AG04450 (cell line): ENCODE measurements at regions not wholly inside any gene's neighbourhood (a gene's known extent, or its start where the extent isn't known, plus 50 kb on each side); places are given as distances from the start of the nearest gene placed in this dataset.

Experiments
- CTCF ChIA-PET: fragments of 300-600, 350-600 bp; formaldehyde crosslinking; extraction: SDS; loops from one replicate; lab custom pipeline; 2022; ENCODE audit warnings: antibody characterized with exemption, inconsistent platforms; lab: Charles Lee
- POLR2A ChIA-PET: fragments of 350-600 bp; formaldehyde crosslinking; extraction: SDS; loops from one replicate; lab custom pipeline; 2021; ENCODE audit warnings: antibody characterized with exemption, inconsistent platforms; lab: Yijun Ruan, JAX
- DNase-seq: peaks from one replicate; pipeline ENCODE4 v3.0.0-alpha.2; 2011; ENCODE audit warnings: low read depth, low spot score
- H3K27ac ChIP-seq: one replicate; pipeline ENCODE4 v1.5.1; 2012; ENCODE audit warnings: low read depth, low read length, control low read depth
- H3K27me3 ChIP-seq: one replicate; pipeline ENCODE4 v1.6.0; 2012; ENCODE audit warnings: low read length; ENCODE audit not compliant: control insufficient read depth, insufficient read depth
- H3K4me3 ChIP-seq: 2 replicates; pipeline ENCODE4 v1.5.1; 2011; ENCODE audit warnings: mild to moderate bottlenecking, low read depth, low read length, control low read depth
- H3K9me3 ChIP-seq: 2 replicates; pipeline ENCODE4 v1.5.1; 2012; ENCODE audit warnings: low read length; ENCODE audit not compliant: control insufficient read depth, insufficient read depth
- CTCF ChIP-seq: IDR thresholded peaks from 2 replicates; pipeline ENCODE4 v1.5.1; 2011; ENCODE audit warnings: low read depth, low read length, control low read depth, inconsistent platforms

DNA sequence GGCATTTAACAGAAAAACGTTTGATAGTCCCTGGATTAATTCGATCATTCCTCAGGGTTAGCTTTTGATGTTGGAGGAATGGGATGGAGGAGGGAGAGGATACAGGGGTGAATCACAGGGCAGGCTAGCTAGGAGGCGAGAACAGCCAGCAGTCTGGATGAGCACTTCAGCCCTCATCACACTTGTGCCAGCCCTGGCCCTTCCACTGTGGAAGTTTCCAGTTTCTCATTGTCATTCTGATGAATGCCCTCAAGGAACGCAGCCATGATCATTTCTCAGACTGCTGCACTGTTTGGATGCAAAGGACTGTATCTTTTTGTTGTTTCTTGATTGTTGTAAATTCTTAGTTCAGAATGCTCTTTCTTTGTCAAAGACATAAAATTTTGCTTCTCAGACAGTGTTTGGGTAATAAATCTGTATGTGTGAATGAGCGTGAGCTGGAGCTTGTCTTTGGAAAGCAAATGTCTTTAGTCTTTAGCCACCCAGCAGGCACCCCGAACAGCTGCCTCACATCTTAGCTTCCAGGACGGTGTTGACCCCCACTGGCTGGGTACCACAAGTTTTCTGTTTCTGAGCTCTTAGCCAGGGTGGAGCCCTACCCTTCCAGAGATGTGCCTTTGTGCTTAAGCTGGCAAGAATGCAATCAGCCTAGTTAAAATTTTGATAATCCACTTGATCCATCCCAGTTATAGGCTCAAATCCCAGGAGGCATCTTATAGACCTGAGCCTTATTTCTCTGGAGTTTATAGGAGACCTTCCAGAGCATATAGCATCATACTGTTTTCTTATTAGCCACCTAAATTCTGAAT is 121.1 kb downstream of the PDCD6IP start:
- no peaks in the 10 kb centered on the region for H3K9me3 ChIP-seq
- CTCF ChIA-PET = interaction anchor here (1.4 kb wide), 1 partner anchor 36 kb away, joined by 4 read pairs; no protein-coding TSS in a partner anchor
- H3K27me3 ChIP-seq = peaks cover 8% of the 10 kb centered on the region
- H3K27ac ChIP-seq = no peak overlapping the region
- no peak for TF ChIP-seq CTCF
- POLR2A ChIA-PET = no interaction called here
- no peak overlapping the region for H3K4me3 ChIP-seq
- DNase-seq = no peak

GRCh38 chr3:33920511-33920910 is 122.1 kb downstream of the PDCD6IP start:
- Histone ChIP-seq H3K27me3 (peaks cover 5% of the 10 kb centered on the region), H3K4me3 (no peak overlapping the region), H3K9me3 (no peaks in the 10 kb centered on the region), H3K27ac (no peak overlapping the region)
- POLR2A ChIA-PET = no interaction called here
- no peak for TF ChIP-seq CTCF
- DNase-seq = no peak
- CTCF ChIA-PET = no interaction called here

- H3K9me3 ChIP-seq = no peaks in the 10 kb centered on the region
- POLR2A ChIA-PET = no interaction called here
- no peak overlapping the region for H3K27ac ChIP-seq
- TF ChIP-seq CTCF = no peak
- DNase-seq = no peak
- CTCF ChIA-PET = no interaction called here
- H3K4me3 ChIP-seq = no peak overlapping the region
- no peaks in the 10 kb centered on the region for H3K27me3 ChIP-seq
Measured at GRCh38 chr3:33921608-33922007, 123.2 kb downstream of the PDCD6IP start.

DNA sequence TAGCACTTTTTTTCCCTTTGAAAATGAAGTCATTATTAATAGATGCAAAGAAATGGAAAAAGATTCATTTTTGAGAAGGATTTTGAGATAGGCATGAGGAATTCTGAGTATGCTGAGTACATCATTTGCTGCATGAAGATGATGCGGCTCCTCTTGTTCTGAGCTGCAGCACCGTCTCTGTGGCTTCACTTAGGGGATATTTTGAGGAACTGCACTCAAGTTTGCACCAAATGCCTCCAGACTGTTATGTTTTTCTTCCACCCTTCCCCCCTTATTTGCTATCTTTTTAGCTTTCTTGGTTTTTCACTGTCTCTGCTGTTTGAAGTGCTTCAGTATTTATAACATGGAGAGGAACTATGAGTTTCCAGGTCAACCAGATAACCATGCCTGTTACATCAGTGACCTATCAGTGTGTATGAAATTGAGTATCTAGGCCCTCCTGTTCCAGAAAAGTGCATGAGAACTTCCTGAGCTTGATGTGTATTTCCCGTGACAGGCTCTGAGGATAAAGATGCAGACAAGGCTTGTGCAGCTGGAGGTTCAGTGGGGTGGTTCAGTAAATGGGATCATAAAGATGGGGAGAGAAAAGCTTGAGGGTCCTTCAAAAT is 128.7 kb downstream of the PDCD6IP start:
- H3K27me3 ChIP-seq = peaks cover 2% of the 10 kb centered on the region
- CTCF ChIA-PET = interaction anchor here (1.0 kb wide), 1 partner anchor 43 kb away, joined by 3 read pairs; no protein-coding TSS in a partner anchor

More for the DNA sequence above, 128.7 kb downstream of the PDCD6IP start:
- Histone ChIP-seq H3K9me3 (no peaks in the 10 kb centered on the region), H3K4me3 (no peak overlapping the region), H3K27ac (no peak overlapping the region)
- no peak for DNase-seq
- POLR2A ChIA-PET = no interaction called here
- TF ChIP-seq CTCF = no peak
